Adipocyte (in vitro differentiated cells): ENCODE measurements at regions not wholly inside any gene's neighbourhood (a gene's known extent, or its start where the extent isn't known, plus 50 kb on each side); places are given as distances from the start of the nearest gene placed in this dataset.

Experiments
- DNase-seq: peaks from one replicate; pipeline ENCODE4 v3.0.0-alpha.2; 2015; ENCODE audit warnings: low read depth
- H3K27me3 ChIP-seq: replicated peaks from 2 replicates; pipeline ENCODE4 v1.7.0; 2013; ENCODE audit warnings: mild to moderate bottlenecking, low read length, moderate library complexity; ENCODE audit not compliant: control insufficient read depth, insufficient read depth
- H3K36me3 ChIP-seq: 2 replicates; pipeline ENCODE4 v1.7.0; 2013; ENCODE audit warnings: low read length, mild to moderate bottlenecking, moderate library complexity; ENCODE audit not compliant: control insufficient read depth, insufficient read depth, severe bottlenecking
- H3K4me1 ChIP-seq: 2 replicates; pipeline ENCODE4 v1.7.0; 2013; ENCODE audit warnings: mild to moderate bottlenecking, low read length, moderate library complexity; ENCODE audit not compliant: control insufficient read depth, insufficient read depth
- H3K4me3 ChIP-seq: 2 replicates; pipeline ENCODE4 v1.7.0; 2013; ENCODE audit warnings: mild to moderate bottlenecking, low read length, moderate library complexity
- H3K9ac ChIP-seq: 2 replicates; pipeline ENCODE4 v1.7.0; 2013; ENCODE audit warnings: mild to moderate bottlenecking, low read length, moderate library complexity
- H3K9me3 ChIP-seq: 2 replicates; pipeline ENCODE4 v1.7.0; 2013; ENCODE audit warnings: mild to moderate bottlenecking, low read length, moderate library complexity; ENCODE audit not compliant: control insufficient read depth

DNA sequence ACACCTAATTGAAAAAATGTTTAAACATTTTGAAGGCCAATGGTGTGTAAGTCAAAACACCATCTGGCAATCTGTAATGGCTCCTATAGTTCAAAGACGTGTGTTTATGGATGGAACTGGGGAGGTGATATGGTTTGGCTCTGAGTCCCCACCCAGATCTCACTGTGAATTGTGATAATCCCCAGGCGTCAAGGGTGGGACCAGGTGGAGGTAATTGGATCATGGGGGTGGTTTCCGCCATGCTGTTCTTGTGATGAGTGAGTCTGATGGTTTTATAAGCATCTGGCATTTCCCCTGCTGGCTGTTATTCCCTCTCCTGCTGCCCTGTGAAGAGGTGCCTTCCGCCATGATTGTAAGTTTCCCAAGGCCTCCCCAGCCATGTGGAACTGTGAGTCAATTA, 52.2 kb downstream of the ADRA2C start:
- Histone ChIP-seq H3K36me3 (no peaks in the 10 kb centered on the region), H3K27me3 (peaks cover 45% of the 10 kb centered on the region), H3K9me3 (peaks cover 9% of the 10 kb centered on the region), H3K4me1 (no peaks in the 10 kb centered on the region), H3K9ac (no peak overlapping the region), H3K4me3 (no peak overlapping the region)
- DNase-seq = no peak

DNA sequence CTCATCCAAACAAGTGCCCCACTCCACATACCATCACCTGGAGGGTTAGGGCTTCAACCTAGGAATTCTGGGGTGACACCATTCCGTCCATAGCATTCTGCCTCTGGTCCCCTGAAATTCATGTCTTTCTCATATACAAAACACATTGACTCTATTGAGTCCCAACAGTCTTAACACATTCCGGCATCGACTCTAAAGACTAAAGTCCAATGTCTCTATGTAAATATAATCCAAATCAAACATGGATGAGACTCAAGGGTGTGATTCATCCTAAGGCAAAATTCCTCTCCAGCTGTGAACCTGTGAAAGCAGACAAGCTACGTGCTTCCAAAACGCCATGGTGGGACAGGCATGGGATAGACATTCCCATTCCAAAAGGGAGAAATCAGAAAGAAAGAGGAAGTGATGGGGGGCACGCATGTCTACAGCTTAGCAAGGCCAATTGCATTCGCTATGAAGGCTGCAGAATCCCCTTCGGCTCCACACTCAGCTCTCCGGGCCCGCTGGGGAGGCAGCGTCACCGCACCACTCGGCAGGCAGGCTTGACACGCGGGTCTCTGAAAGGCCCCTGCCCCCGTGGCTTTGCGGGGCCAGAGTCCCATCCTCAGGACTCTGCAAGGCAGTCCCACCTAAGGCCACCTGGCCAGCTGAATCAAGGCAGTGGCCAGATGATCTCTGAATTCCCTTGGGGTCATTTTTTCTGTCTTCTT, 53.2 kb downstream of the ADRA2C start:
- no peak overlapping the region for H3K9ac ChIP-seq
- no peaks in the 10 kb centered on the region for H3K4me1 ChIP-seq
- peaks cover 50% of the 10 kb centered on the region for H3K27me3 ChIP-seq
- no peaks in the 10 kb centered on the region for H3K36me3 ChIP-seq
- peaks cover 9% of the 10 kb centered on the region for H3K9me3 ChIP-seq
- no peak overlapping the region for H3K4me3 ChIP-seq
- DNase-seq = no peak

DNA sequence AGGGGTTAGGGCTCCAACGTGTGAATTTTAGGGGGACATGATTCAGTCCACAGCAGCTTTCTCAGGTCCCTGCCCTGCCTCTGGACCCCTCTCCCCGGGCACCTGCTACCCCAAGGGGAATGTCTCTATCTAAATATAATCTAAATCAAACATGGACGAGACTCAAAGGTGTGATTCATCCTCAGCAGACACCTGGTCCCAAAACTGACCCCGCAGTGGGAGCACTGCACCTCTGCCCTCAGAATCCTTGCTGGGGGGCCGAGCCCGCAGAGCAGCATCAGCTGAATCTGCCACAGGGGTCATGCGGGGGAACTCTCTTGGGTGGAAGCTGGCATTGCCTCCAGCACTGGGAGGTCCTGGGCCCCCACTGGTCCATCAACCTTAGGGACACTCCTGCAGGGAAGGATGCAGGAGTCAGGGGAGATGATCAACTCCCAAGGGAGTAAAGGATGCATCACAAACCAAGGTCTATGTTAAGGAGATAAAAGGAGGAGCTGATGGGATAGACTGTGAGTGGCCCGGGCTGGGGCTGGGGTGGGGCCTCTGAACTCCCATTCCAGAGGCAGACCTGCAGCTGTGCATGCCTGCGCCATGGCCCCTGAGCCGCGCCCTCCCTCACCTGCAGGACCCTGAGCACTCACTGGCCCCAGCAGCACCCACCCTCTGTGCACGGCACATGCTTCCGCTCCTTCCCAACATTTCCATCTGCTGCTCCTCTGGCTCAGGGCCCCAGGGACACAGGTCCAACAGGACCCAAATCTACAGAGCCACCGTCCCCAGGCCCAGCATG, 54.0 kb downstream of the ADRA2C start:
- no peak overlapping the region for H3K4me3 ChIP-seq

DNA sequence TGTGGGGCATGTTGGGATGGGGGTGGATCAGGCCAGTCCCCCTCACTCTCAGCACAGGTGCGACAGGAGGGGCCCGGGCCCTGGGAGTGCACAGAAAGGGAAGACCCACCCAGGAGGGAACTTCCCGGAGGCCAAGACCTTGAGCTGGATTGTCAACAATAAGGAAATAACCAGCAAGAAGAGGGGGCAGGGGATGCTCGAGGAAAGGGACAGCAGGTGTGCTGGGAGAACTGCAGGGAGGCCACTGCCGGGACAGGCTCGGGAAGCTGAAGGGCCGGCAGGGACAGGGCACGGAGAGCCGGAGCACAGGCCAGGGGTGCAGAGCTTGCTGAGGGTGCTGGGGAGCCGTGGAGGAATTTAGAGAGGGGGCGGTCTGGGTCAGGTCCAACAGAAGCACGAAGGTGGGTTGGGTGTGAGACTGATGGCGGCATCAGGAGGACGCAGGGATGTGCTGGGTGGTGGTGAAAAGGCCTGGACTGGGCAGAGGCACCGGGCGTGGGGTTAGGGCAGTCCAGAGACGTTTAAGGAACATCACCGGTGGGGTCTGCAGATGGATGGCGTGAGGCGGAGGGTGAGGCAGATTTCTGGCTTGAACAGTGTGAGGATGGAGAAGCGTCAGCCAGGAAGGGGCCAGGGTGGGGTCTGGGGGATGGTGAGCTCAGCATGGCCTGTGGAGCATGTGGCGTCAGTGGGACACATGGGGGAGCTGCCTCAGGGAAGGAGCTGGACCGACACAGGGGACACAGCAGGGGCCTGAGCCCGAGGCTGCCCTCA, 54.8 kb downstream of the ADRA2C start:
- no peaks in the 10 kb centered on the region for H3K36me3 ChIP-seq
- H3K4me1 ChIP-seq = no peaks in the 10 kb centered on the region
- peaks cover 9% of the 10 kb centered on the region for H3K9me3 ChIP-seq
- no peak for DNase-seq
- H3K4me3 ChIP-seq = no peak overlapping the region
- H3K27me3 ChIP-seq = peaks cover 54% of the 10 kb centered on the region
- no peak overlapping the region for H3K9ac ChIP-seq

More for the DNA sequence above, 54.0 kb downstream of the ADRA2C start:
- no peak overlapping the region for H3K9ac ChIP-seq
- no peaks in the 10 kb centered on the region for H3K36me3 ChIP-seq
- H3K9me3 ChIP-seq = peaks cover 9% of the 10 kb centered on the region
- H3K27me3 ChIP-seq = peaks cover 54% of the 10 kb centered on the region
- H3K4me1 ChIP-seq = no peaks in the 10 kb centered on the region
- DNase-seq = no peak

DNA sequence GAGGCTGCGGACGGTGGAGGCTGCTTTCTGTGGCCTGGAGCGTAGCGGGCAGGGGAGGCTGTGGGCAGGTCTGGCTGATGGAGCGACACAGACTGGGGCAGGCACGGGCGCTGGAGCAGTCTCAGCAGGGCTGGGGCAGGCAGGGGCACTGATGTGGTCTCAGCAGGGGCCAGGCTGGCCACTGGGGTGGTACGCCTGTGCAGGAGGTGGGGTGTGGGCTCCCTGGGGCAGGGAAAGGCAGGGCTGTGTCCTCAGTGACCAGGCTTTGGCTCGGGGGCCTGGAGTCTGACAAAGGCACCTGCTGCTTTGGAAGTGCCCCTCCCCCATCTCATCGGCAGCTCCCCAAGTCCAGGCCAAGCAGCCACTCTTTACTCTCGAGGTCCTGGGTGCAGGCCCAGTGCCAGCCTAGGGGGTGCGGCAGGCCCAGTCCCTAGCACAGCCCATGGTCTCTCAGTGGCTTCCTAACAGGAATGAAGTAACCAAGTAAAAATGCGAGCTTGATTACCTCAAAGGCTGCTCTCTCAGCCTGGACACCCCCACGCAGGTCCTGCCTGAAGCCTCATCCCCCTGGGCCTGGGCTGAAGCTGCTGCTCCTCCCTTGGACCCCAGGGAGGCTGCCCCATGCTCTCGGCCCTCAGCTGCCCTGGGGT, 55.5 kb downstream of the ADRA2C start:
- Histone ChIP-seq H3K27me3 (peaks cover 54% of the 10 kb centered on the region), H3K4me1 (no peaks in the 10 kb centered on the region), H3K36me3 (no peaks in the 10 kb centered on the region), H3K9me3 (peaks cover 8% of the 10 kb centered on the region), H3K4me3 (no peak overlapping the region), H3K9ac (no peak overlapping the region)
- DNase-seq = no peak

DNA sequence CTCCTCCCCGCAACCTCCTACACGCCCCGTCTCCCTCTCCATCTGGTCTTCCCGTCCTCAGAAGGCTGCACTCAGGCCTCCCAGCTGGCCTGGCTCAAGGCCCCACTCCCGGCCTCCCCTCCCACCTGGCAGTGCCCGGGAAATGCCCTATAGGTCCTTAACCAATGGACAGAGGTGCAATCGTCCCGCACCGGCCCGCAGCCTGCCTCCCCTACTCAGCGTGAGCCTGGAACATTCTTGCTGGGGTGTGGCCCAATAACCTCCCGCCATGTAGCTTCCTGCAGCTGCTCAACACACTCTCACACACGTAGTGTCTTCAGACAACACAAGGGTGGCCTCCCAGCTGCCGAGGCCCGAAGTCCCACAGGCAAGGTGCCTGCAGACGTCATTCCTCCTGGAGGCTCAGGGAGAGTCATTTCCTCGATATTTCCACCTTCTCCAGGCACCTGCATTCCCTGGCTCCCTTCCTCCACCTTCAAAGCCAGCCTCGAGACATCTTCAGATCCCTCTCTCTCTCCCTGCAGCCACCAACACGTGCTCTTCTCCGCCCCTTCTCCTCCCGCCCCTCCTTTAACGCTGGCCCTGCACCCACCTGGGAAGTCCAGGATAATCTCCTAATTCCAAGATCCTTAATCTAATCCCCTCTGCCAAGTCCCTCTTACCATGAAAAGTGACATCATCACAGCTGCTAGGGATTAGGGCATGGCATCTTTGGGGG, 56.2 kb downstream of the ADRA2C start:
- no peak for DNase-seq
- H3K4me3 ChIP-seq = no peak overlapping the region
- no peaks in the 10 kb centered on the region for H3K36me3 ChIP-seq
- H3K27me3 ChIP-seq = peaks cover 51% of the 10 kb centered on the region
- peaks cover under 1% of the 10 kb centered on the region for H3K9me3 ChIP-seq
- H3K4me1 ChIP-seq = peaks cover 5% of the 10 kb centered on the region
- no peak overlapping the region for H3K9ac ChIP-seq

DNA sequence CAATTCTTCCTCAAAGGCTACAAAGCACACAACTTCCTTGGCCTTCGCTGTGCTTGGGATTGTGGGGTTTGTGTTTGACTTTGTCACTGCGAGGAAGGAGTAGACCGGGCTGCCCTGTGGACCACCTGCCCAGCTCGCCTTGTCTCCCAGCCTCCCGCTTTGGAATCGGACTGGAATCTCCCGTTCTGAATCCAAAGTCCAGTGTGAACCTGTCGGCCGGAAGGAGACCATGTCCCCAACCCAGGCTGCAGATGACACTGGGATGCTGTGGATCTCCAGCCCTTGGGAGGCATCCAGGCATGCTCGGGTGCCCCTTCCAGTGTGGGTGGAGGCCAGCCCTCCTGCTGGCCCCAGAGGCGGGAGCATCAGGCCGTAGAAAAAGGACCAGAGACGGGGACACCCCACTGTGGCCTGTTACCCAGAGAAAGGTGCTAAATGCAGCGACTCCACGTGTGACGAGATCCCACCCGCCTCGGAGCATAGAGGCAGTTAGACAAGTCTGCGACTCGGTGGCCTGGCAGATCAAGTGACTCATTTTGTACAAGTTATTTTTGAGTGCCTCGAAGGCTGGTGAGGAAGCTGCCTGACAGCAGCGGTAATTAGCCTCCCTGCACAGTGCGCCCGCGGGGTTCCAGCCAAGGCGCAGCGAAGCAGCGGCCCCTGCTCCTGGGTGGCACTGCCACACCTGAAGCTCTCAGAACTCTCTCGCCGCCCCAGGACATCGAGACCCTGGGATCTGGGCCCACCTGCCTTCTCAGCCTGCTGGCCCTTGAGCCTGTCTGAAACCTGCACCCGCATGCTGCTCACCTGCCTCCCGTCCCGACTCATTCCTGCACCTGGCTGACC, 57.5 kb downstream of the ADRA2C start:
- Histone ChIP-seq H3K4me1 (peaks cover 9% of the 10 kb centered on the region), H3K36me3 (no peaks in the 10 kb centered on the region), H3K9me3 (no peaks in the 10 kb centered on the region), H3K27me3 (peaks cover 50% of the 10 kb centered on the region), H3K4me3 (no peak overlapping the region), H3K9ac (no peak overlapping the region)
- no peak for DNase-seq

DNA sequence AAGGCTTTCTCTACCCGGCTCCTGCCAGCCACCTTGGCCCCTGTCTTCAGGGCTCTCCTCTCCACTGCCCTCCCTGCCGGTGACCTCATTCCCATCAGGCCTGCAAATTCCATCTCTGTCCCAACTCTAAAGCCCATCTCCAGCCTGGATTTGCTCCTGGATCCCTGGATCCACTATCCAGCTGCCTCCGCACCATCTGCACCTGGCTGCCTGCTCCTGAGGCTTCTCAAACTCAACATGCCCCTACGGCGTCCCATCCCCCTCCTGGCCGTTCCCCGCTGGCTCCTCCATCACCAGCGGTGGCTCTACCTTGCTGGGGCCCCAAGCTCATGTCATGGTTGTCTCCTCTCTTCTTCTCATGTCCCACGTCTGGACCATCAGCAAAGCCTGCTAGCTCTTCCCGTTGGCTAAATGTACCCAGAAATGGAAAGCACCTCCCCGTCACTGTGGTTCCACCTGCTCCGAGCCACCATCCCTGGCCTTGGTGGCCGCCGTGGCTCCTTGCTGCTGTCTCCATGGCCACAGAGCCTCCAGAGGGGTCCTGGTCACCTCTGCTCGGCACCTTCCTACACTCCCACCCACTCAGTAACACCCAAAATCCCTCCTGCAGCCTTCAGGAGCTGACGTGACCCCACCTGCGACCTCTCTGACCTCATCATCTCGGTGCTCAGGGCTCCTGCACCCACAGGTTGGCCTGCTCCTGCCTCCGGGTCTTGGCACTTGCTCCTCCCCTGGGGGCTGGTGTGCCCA, 58.5 kb downstream of the ADRA2C start:
- H3K9ac ChIP-seq = no peak overlapping the region
- H3K4me3 ChIP-seq = no peak overlapping the region
- H3K4me1 ChIP-seq = peaks cover 9% of the 10 kb centered on the region
- peaks cover 50% of the 10 kb centered on the region for H3K27me3 ChIP-seq
- DNase-seq = no peak
- H3K9me3 ChIP-seq = no peaks in the 10 kb centered on the region
- H3K36me3 ChIP-seq = no peaks in the 10 kb centered on the region

DNA sequence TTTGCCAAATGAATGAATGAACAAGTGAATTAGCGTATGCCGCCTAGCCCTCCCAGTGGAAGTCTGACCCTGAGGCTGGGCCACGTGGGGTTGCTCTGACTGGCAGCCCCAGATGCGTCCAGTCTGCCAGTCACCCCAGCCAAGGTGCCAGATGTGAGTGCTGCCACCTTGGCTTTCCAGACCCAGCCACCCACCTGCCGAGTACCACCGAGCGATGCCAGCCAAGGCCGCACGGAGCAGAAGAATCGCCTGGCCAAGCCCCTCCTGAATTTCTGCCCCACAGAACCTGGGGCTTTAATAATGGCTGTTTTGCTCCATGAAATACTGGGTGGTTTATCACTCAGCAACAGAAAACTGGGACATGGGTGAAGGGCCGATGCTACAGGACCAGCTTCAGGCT, 59.3 kb downstream of the ADRA2C start:
- no peaks in the 10 kb centered on the region for H3K9me3 ChIP-seq
- no peak for DNase-seq
- H3K9ac ChIP-seq = no peak overlapping the region
- H3K36me3 ChIP-seq = no peaks in the 10 kb centered on the region
- no peak overlapping the region for H3K4me3 ChIP-seq
- peaks cover 9% of the 10 kb centered on the region for H3K4me1 ChIP-seq
- H3K27me3 ChIP-seq = peaks cover 48% of the 10 kb centered on the region
